LNCaP clone FGC (cell line): ENCODE measurements at regions not wholly inside any gene's neighbourhood (a gene's known extent, or its start where the extent isn't known, plus 50 kb on each side); places are given as distances from the start of the nearest gene placed in this dataset.

Source experiments
- DNase-seq: peaks from one replicate; pipeline ENCODE4 v3.0.0-alpha.2; 2011; ENCODE audit warnings: low read depth
- H3K4me3 ChIP-seq: 2 replicates; pipeline ENCODE4 v1.5.1; 2011; ENCODE audit warnings: mild to moderate bottlenecking, low read depth, low read length, control low read depth
- CTCF ChIP-seq: IDR thresholded peaks from 2 replicates; pipeline ENCODE4 v1.5.1; 2012; ENCODE audit warnings: mild to moderate bottlenecking; ENCODE audit not compliant: control insufficient read depth, insufficient read depth; ENCODE audit errors: extremely low read depth

GRCh38 chr12:107523775-107524535, 161.6 kb upstream of the PWP1 start:
- no peak for TF ChIP-seq CTCF
- no peak overlapping the region for H3K4me3 ChIP-seq
- DNase-seq, result no peak

- H3K4me3 ChIP-seq, result no peak overlapping the region
- no peak for TF ChIP-seq CTCF
- DNase-seq, result no peak
These were observed 160.4 kb upstream of the PWP1 start for GRCh38 chr12:107525063-107525718.

GRCh38 chr12:107525719-107526554, 159.7 kb upstream of the PWP1 start:
- DNase-seq, result no peak
- no peak for TF ChIP-seq CTCF
- no peak overlapping the region for H3K4me3 ChIP-seq

GRCh38 chr12:107526555-107527180, 158.9 kb upstream of the PWP1 start:
- no peak for DNase-seq
- no peak for TF ChIP-seq CTCF

GRCh38 chr12:107528731-107529365, 156.8 kb upstream of the PWP1 start:
- DNase-seq, result no peak
- no peak for TF ChIP-seq CTCF
- no peak overlapping the region for H3K4me3 ChIP-seq

More at GRCh38 chr12:107526555-107527180, 158.9 kb upstream of the PWP1 start:
- no peak overlapping the region for H3K4me3 ChIP-seq

- no peak overlapping the region for H3K4me3 ChIP-seq
- no peak for DNase-seq
- TF ChIP-seq CTCF, result no peak
These were observed 155.6 kb upstream of the PWP1 start for GRCh38 chr12:107529991-107530390.
